ENCODE measurements at regions not wholly inside any gene's neighbourhood (a gene's known extent, or its start where the extent isn't known, plus 50 kb on each side); places are given as distances from the start of the nearest gene placed in this dataset.

GRCh38 chr9:13459071-13459470, 179.6 kb upstream of the MPDZ start:
- H3K4me3 ChIP-seq (ENCODE audit: low read depth, low read length): no peak overlapping the region
- TF ChIP-seq, protein P1, sequence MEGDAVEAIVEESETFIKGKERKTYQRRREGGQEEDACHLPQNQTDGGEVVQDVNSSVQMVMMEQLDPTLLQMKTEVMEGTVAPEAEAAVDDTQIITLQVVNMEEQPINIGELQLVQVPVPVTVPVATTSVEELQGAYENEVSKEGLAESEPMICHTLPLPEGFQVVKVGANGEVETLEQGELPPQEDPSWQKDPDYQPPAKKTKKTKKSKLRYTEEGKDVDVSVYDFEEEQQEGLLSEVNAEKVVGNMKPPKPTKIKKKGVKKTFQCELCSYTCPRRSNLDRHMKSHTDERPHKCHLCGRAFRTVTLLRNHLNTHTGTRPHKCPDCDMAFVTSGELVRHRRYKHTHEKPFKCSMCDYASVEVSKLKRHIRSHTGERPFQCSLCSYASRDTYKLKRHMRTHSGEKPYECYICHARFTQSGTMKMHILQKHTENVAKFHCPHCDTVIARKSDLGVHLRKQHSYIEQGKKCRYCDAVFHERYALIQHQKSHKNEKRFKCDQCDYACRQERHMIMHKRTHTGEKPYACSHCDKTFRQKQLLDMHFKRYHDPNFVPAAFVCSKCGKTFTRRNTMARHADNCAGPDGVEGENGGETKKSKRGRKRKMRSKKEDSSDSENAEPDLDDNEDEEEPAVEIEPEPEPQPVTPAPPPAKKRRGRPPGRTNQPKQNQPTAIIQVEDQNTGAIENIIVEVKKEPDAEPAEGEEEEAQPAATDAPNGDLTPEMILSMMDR (IDR thresholded peaks at IDR 0.05; ENCODE audit: low read depth, low read length): no peak

GRCh38 chr9:13457795-13458194, 178.3 kb upstream of the MPDZ start:
- TF ChIP-seq, protein P1 (IDR thresholded peaks at IDR 0.05; ENCODE audit: low read depth, low read length): no peak
- H3K4me3 ChIP-seq (ENCODE audit: low read depth, low read length): no peak overlapping the region

GRCh38 chr9:13450723-13451122, 171.2 kb upstream of the MPDZ start:
- H3K4me3 ChIP-seq (ENCODE audit: low read depth, low read length): no peak overlapping the region
- TF ChIP-seq, protein P1 (IDR thresholded peaks at IDR 0.05; ENCODE audit: low read depth, low read length): no peak

DNA sequence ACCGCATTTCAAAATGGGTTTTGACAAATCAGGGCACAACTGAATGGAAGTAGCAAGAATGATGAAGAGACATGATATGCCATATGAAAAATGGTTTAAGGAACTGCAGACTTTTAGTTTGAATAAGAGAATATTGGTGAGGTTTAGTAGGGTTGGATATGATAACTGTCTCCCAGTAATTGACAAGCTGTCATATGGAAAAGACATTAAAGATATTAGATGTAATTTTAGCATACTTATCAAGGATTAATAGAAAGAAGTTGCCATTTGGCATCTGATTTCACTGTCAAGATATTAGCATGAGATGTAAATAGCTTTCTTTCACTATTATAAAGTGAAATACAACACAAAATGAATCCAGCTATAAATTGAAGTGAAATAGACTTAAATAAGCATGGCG, 169.0 kb upstream of the MPDZ start:
- no peak overlapping the region for H3K4me3 ChIP-seq (ENCODE audit: low read depth, low read length)
- TF ChIP-seq, protein P1 (IDR thresholded peaks at IDR 0.05; ENCODE audit: low read depth, low read length): no peak

- H3K4me3 ChIP-seq (ENCODE audit: low read depth, low read length): no peak overlapping the region
Measured at GRCh38 chr9:13447843-13448422, 168.4 kb upstream of the MPDZ start.

GRCh38 chr9:13446938-13447842, 167.7 kb upstream of the MPDZ start:
- TF ChIP-seq, protein P1 (IDR thresholded peaks at IDR 0.05; ENCODE audit: low read depth, low read length): no peak
- no peak overlapping the region for H3K4me3 ChIP-seq (ENCODE audit: low read depth, low read length)

More at GRCh38 chr9:13447843-13448422, 168.4 kb upstream of the MPDZ start:
- TF ChIP-seq, protein P1 (IDR thresholded peaks at IDR 0.05; ENCODE audit: low read depth, low read length): no peak

Measured in WI38 (cell line).